HCT116 (cell line): ENCODE measurements at regions not wholly inside any gene's neighbourhood (a gene's known extent, or its start where the extent isn't known, plus 50 kb on each side); places are given as distances from the start of the nearest gene placed in this dataset.

ENCODE experiments used
- ATAC-seq: fragments of 200-7000 bp; cut with Tn5 transposase; 2 replicates; pipeline ENCODE4 v1.9.1; 2020; ENCODE audit warnings: mild to moderate bottlenecking, moderate library complexity
- BruUV-seq: library from RNA; stranded (reverse); fragments of 400-500 nt; replicated peaks from 2 replicates; lab custom pipeline; 2021; lab: Mats Ljungman, UMichigan
- CTCF ChIA-PET: fragments of 300-600 bp; sonication (Branson Sonifier 250); formaldehyde crosslinking; loops from one replicate; lab custom pipeline; 2021; ENCODE audit warnings: antibody characterized with exemption; lab: Charles Lee
- POLR2A ChIA-PET: fragments of 300-600, 350-600 bp; sonication (Branson Sonifier 250); formaldehyde crosslinking; loops from one replicate; lab custom pipeline; 2021; ENCODE audit warnings: antibody characterized with exemption; lab: Charles Lee
- RAD21 ChIA-PET, 2 experiments: fragments of 300-600 bp; sonication (Branson Sonifier 250); formaldehyde crosslinking; loops; one replicate each; lab custom pipeline; 2023; ENCODE audit warnings: low total read pairs in 2 of 2; ENCODE audit not compliant: uncharacterized antibody in 2 of 2, unreplicated experiment in 2 of 2, low non-redundant PET in 1 of 2; lab: Charles Lee
- DNase-seq: peaks from one replicate; pipeline ENCODE4 v3.0.0-alpha.2; 2010; ENCODE audit warnings: low read depth, low spot score
- H2AFZ ChIP-seq: fragments of 200-600 bp; shearing (Covaris generic), sonication (generic); 2 replicates; pipeline ENCODE4 v1.6.1; 2017; ENCODE audit warnings: low read depth, mixed run types, mixed read lengths, antibody characterized with exemption, low read length; ENCODE audit not compliant: poor library complexity, severe bottlenecking
- H3K27ac ChIP-seq: 2 replicates; pipeline ENCODE4 v1.5.1; 2012; ENCODE audit warnings: low read depth, low read length
- H3K27me3 ChIP-seq: fragments of 200-600 bp; sonication (generic); 2 replicates; pipeline ENCODE4 v1.6.1; 2016; ENCODE audit warnings: mixed run types, low read length, mixed read lengths; ENCODE audit not compliant: insufficient read depth
- H3K36me3 ChIP-seq, 2 experiments: fragments of 200-500 bp in 1 of 2; fragments of 200-600 bp in 1 of 2; sonication (Bioruptor generic) in 1 of 2; sonication (generic) in 1 of 2; 2 replicates each; pipeline versions ENCODE4 v1.5.1 to v1.6.1; 2014 to 2016; ENCODE audit warnings: low read length in 2 of 2, inconsistent platforms in 1 of 2, mixed read lengths in 1 of 2, mixed run types in 1 of 2; ENCODE audit not compliant: insufficient read depth in 2 of 2, control insufficient read depth in 1 of 2
- H3K4me1 ChIP-seq, 2 experiments: fragments of 200-600 bp in 1 of 2; sonication (generic) in 1 of 2; 2 replicates each; pipeline versions ENCODE4 v1.5.1 to v1.6.1; 2012 to 2017; ENCODE audit warnings: low read length in 2 of 2, inconsistent platforms in 1 of 2, mild to moderate bottlenecking in 1 of 2, mixed read lengths in 1 of 2, mixed run types in 1 of 2, moderate library complexity in 1 of 2; ENCODE audit not compliant: insufficient read depth in 2 of 2, control insufficient read depth in 1 of 2
- H3K4me2 ChIP-seq: fragments of 200-600 bp; sonication (generic); 2 replicates; pipeline ENCODE4 v1.6.1; 2017; ENCODE audit warnings: mixed run types, low read length, mixed read lengths
- H3K4me3 ChIP-seq, 2 experiments: fragments of 200-600 bp in 1 of 2; sonication (generic) in 1 of 2; replicated peaks in 1 of 2; 2 replicates each; pipeline ENCODE4 v1.5.1; 2011 to 2016; ENCODE audit warnings: low read length in 2 of 2, control low read depth in 1 of 2, low read depth in 1 of 2, mild to moderate bottlenecking in 1 of 2, mixed read lengths in 1 of 2, mixed run types in 1 of 2
- H3K79me2 ChIP-seq: fragments of 200-600 bp; sonication (generic); 2 replicates; pipeline ENCODE4 v1.6.1; 2017; ENCODE audit warnings: mild to moderate bottlenecking, mixed run types, low read length, moderate library complexity, mixed read lengths; ENCODE audit not compliant: insufficient read depth
- H3K9ac ChIP-seq: fragments of 200-600 bp; sonication (generic); 2 replicates; pipeline ENCODE4 v1.6.1; 2016; ENCODE audit warnings: low read length, mixed read lengths
- H3K9me2 ChIP-seq: fragments of 200-600 bp; sonication (generic), shearing (Covaris generic); 2 replicates; pipeline ENCODE4 v1.6.1; 2017; ENCODE audit warnings: mixed run types, mild to moderate bottlenecking, moderate library complexity; ENCODE audit not compliant: insufficient read depth
- H3K9me3 ChIP-seq, 2 experiments: fragments of 200-500 bp in 1 of 2; fragments of 200-600 bp in 1 of 2; sonication (Bioruptor generic) in 1 of 2; sonication (generic) in 1 of 2; 2 replicates each; pipeline ENCODE4 v1.6.1; 2014 to 2017; ENCODE audit warnings: low read length in 2 of 2, mixed read lengths in 2 of 2, inconsistent platforms in 1 of 2, low read depth in 1 of 2, mild to moderate bottlenecking in 1 of 2, mixed run types in 1 of 2, moderate library complexity in 1 of 2; ENCODE audit not compliant: control insufficient read depth in 1 of 2, insufficient read depth in 1 of 2
- H4K20me1 ChIP-seq: fragments of 200-600 bp; sonication (generic), shearing (Covaris generic); 2 replicates; pipeline ENCODE4 v1.6.1; 2017; ENCODE audit warnings: mixed run types, mild to moderate bottlenecking, moderate library complexity; ENCODE audit not compliant: insufficient read depth
- CBX3 ChIP-seq: IDR thresholded peaks from 2 replicates; pipeline ENCODE4 v1.6.1; 2012; ENCODE audit warnings: low read depth
- CEBPB ChIP-seq: IDR thresholded peaks from 2 replicates; pipeline ENCODE4 v1.6.1; 2012; ENCODE audit warnings: low read depth
- CTCF ChIP-seq, 3 experiments: fragments of 200-600 bp in 1 of 3; sonication (generic) in 1 of 3; IDR thresholded peaks in 2 of 3; conservative IDR thresholded peaks in 1 of 3; 2 replicates each; pipeline ENCODE4 v1.5.1; 2012 to 2017; ENCODE audit warnings: low read depth in 2 of 3, low read length in 2 of 3, antibody characterized with exemption in 1 of 3, borderline replicate concordance in 1 of 3, control low read depth in 1 of 3, mild to moderate bottlenecking in 1 of 3, mixed read lengths in 1 of 3, mixed run types in 1 of 3, moderate library complexity in 1 of 3; ENCODE audit not compliant: insufficient read depth in 1 of 3
- EGR1 ChIP-seq: IDR thresholded peaks from 2 replicates; pipeline ENCODE4 v1.6.1; 2012; ENCODE audit warnings: low read depth
- EZH2 ChIP-seq: fragments of 200-600 bp; sonication (generic); IDR thresholded peaks from 2 replicates; pipeline ENCODE4 v1.6.1; 2017; ENCODE audit warnings: antibody characterized with exemption, mixed run types
- EZH2phosphoT487 ChIP-seq: fragments of 200-600 bp; IDR thresholded peaks from 2 replicates; pipeline ENCODE4 v1.6.1; 2018; ENCODE audit warnings: antibody characterized with exemption, borderline replicate concordance
- FOSL1 ChIP-seq: IDR thresholded peaks from 2 replicates; pipeline ENCODE4 v1.6.1; 2012; ENCODE audit warnings: low read depth
- JUND ChIP-seq: IDR thresholded peaks from 2 replicates; pipeline ENCODE4 v1.6.1; 2012
- RAD21 ChIP-seq: IDR thresholded peaks from 2 replicates; pipeline ENCODE4 v1.6.1; 2012; ENCODE audit warnings: low read depth, mild to moderate bottlenecking
- SP1 ChIP-seq: IDR thresholded peaks from 2 replicates; pipeline ENCODE4 v1.6.1; 2012; ENCODE audit warnings: low read depth
- SRF ChIP-seq: IDR thresholded peaks from 2 replicates; pipeline ENCODE4 v1.6.1; 2012; ENCODE audit warnings: low read depth
- YY1 ChIP-seq: IDR thresholded peaks from 2 replicates; pipeline ENCODE4 v1.6.1; 2011; ENCODE audit warnings: low read length, low read depth, moderate library complexity, mild to moderate bottlenecking; ENCODE audit not compliant: insufficient replicate concordance; ENCODE audit errors: extremely low read depth
- ZNF274 ChIP-seq: fragments of 200-500 bp; sonication (Bioruptor generic); IDR thresholded peaks from 2 replicates; pipeline ENCODE4 v1.6.1; 2014; ENCODE audit warnings: mild to moderate bottlenecking, low read depth, low read length, inconsistent platforms
- intact Hi-C: fragments of 100-400 bp; cut with micrococcal nuclease; formaldehyde crosslinking; loops from 2 replicates; pipeline ENCODE4 v1.10.0; 2022
- TF ChIP-seq, protein P1 (sequence below): IDR thresholded peaks from 2 replicates; pipeline ENCODE4 v1.6.1; 2012; ENCODE audit warnings: low read depth
- TF ChIP-seq, protein P2 (sequence below): IDR thresholded peaks from 2 replicates; pipeline ENCODE4 v1.6.1; 2012
- TF ChIP-seq, protein P3 (sequence below): IDR thresholded peaks from 2 replicates; pipeline ENCODE4 v1.6.1; 2012

DNA sequence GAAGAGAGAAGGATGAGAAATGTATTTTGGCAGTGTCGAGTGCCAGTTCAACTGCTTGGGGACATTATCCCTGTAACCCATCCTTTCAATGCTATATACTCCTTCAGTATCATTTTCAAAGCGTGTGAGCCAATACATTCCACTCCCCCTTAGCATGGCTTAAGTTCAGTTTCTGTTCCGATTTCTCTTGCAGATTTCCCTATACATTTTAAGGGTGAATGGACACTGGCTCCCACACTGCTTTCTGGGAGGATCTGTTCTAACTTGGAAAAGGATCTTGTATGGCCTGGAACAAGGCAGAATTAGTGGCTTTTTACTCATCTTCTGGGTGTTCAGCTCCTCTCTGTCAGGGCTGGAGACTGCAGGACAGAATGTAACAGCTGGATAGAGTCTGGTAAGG, 333.8 kb downstream of the HAPSTR1 start:
- no TSS peak for BruUV-seq
- no peaks in the 10 kb centered on the region for H4K20me1 ChIP-seq
- no peaks in the 10 kb centered on the region for H3K36me3 ChIP-seq
- no peaks in the 10 kb centered on the region for H3K9me3 ChIP-seq
- no peaks in the 10 kb centered on the region for H3K4me1 ChIP-seq
- H3K9ac ChIP-seq, result no peak overlapping the region
- H3K9me2 ChIP-seq, result no peaks in the 10 kb centered on the region
- no peaks in the 10 kb centered on the region for H3K79me2 ChIP-seq
- DNase-seq, result no peak
- POLR2A ChIA-PET, result no interaction called here
- intact Hi-C loops, result no loop called here
- RAD21 ChIA-PET, result no interaction called here
- no peak overlapping the region for H3K4me2 ChIP-seq
- CTCF ChIA-PET, result no interaction called here
- no peak overlapping the region for H3K4me3 ChIP-seq
- ATAC-seq, result no peak
- H3K27ac ChIP-seq, result no peak overlapping the region
- H3K27me3 ChIP-seq, result peaks cover 31% of the 10 kb centered on the region
- H2AFZ ChIP-seq, result no peak overlapping the region
- TF ChIP-seq YY1 (no peak), FOSL1 (no peak), SP1 (no peak), SRF (no peak)

GRCh38 chr16:9428355-9429005, 337.0 kb downstream of the HAPSTR1 start:
- ATAC-seq, result no peak
- Histone ChIP-seq H3K79me2 (no peaks in the 10 kb centered on the region), H4K20me1 (no peaks in the 10 kb centered on the region; the same call in 1 of the 2 replicates), H3K36me3 (no peaks in the 10 kb centered on the region), H3K9me3 (no peaks in the 10 kb centered on the region), H2AFZ (no peak overlapping the region), H3K9me2 (no peaks in the 10 kb centered on the region), H3K27me3 (peaks cover 27% of the 10 kb centered on the region), H3K4me1 (no peaks in the 10 kb centered on the region), H3K27ac (no peak overlapping the region), H3K4me3 (no peak overlapping the region), H3K9ac (no peak overlapping the region), H3K4me2 (no peak overlapping the region)
- intact Hi-C loops, result no loop called here
- ChIA-PET RAD21 (no interaction called here), POLR2A (no interaction called here), CTCF (no interaction called here)
- TF ChIP-seq EZH2phosphoT487, result no peak
- TF ChIP-seq EZH2, result no peak
- TF ChIP-seq CEBPB, result no peak
- no peak for TF ChIP-seq EGR1
- TF ChIP-seq, protein P1, sequence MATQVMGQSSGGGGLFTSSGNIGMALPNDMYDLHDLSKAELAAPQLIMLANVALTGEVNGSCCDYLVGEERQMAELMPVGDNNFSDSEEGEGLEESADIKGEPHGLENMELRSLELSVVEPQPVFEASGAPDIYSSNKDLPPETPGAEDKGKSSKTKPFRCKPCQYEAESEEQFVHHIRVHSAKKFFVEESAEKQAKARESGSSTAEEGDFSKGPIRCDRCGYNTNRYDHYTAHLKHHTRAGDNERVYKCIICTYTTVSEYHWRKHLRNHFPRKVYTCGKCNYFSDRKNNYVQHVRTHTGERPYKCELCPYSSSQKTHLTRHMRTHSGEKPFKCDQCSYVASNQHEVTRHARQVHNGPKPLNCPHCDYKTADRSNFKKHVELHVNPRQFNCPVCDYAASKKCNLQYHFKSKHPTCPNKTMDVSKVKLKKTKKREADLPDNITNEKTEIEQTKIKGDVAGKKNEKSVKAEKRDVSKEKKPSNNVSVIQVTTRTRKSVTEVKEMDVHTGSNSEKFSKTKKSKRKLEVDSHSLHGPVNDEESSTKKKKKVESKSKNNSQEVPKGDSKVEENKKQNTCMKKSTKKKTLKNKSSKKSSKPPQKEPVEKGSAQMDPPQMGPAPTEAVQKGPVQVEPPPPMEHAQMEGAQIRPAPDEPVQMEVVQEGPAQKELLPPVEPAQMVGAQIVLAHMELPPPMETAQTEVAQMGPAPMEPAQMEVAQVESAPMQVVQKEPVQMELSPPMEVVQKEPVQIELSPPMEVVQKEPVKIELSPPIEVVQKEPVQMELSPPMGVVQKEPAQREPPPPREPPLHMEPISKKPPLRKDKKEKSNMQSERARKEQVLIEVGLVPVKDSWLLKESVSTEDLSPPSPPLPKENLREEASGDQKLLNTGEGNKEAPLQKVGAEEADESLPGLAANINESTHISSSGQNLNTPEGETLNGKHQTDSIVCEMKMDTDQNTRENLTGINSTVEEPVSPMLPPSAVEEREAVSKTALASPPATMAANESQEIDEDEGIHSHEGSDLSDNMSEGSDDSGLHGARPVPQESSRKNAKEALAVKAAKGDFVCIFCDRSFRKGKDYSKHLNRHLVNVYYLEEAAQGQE, result no peak
- no peak for TF ChIP-seq RAD21
- no peak for TF ChIP-seq YY1
- no peak for TF ChIP-seq ZNF274
- no peak for TF ChIP-seq SP1
- TF ChIP-seq, protein P2, sequence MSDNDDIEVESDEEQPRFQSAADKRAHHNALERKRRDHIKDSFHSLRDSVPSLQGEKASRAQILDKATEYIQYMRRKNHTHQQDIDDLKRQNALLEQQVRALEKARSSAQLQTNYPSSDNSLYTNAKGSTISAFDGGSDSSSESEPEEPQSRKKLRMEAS, result no peak
- TF ChIP-seq JUND, result no peak
- no peak for TF ChIP-seq CBX3
- TF ChIP-seq, protein P3, sequence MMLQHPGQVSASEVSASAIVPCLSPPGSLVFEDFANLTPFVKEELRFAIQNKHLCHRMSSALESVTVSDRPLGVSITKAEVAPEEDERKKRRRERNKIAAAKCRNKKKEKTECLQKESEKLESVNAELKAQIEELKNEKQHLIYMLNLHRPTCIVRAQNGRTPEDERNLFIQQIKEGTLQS, result no peak
- TF ChIP-seq CTCF (IDR thresholded peaks at IDR 0.05 in 2 of 3, conservative IDR thresholded peaks at IDR 0.05 in 1 of 3; ENCODE audit: borderline replicate concordance in 1 of 3, insufficient read depth in 1 of 3, low read depth in 2 of 3, low read length in 2 of 3), result no peak
- no peak for DNase-seq
- no TSS peak for BruUV-seq
